ENCODE measurements at regions not wholly inside any gene's neighbourhood (a gene's known extent, or its start where the extent isn't known, plus 50 kb on each side); places are given as distances from the start of the nearest gene placed in this dataset.

DNA sequence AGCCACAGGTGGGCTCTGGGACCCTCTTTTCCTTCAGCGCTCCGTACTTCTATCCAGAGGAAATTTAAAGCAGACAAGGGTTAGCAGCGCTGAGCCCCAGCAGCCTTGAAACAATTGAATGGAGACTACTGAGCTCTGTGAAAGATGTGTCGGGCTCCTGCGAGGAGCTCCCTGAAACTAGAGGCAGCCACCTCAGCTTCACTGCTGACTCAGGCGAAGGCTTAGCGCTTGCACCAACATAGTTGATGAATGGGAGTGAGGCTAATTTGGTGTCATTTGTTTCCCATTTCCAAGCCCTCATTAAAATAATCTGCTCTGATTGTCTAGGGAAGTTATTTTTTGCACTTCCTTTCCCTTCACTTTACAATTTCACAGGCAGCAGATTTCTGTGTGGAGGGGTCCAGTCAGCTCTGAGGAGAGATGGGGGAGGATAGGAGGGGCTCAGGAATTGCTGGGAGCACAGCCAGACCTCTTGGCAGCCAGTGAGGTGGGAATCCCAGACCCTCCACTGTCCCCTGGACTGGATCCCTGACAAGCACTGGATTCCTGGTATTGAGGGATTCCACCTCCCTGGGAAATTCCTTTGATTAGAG lies 398.9 kb upstream of the PLXNA2 start:
- Histone ChIP-seq H3K18ac (ENCODE audit: low read length) (no peak overlapping the region), H3K36me3 (ENCODE audit: control insufficient read depth in 1 of 2, insufficient read depth in 2 of 2, low read length in 2 of 2) (no peaks in the 10 kb centered on the region), H3K27ac (ENCODE audit: low read depth, low read length) (no peak overlapping the region), H4K8ac (ENCODE audit: low read depth, low read length) (no peak overlapping the region), H3K4me3 (ENCODE audit: low read depth, low read length) (no peak overlapping the region), H3K79me2 (ENCODE audit: control insufficient read depth, insufficient read depth, low read length, poor library complexity) (no peaks in the 10 kb centered on the region), H3K9ac (ENCODE audit: low read length) (no peak overlapping the region), H3K23ac (ENCODE audit: low read length) (no peak overlapping the region), H2AFZ (ENCODE audit: insufficient read depth, low read length, poor library complexity) (no peak overlapping the region), H2BK5ac (ENCODE audit: low read depth, low read length, poor library complexity) (no peak overlapping the region), H3K79me1 (ENCODE audit: low read length) (no peaks in the 10 kb centered on the region), H3K9me3 (ENCODE audit: insufficient read depth, low read depth, low read length) (no peaks in the 10 kb centered on the region), H4K12ac (ENCODE audit: low read depth, low read length) (no peak overlapping the region), H2AK5ac (ENCODE audit: low read length) (no peak overlapping the region), H3K4me1 (ENCODE audit: control insufficient read depth in 1 of 2, insufficient read depth in 2 of 2, low read length in 2 of 2) (peaks cover 0 to 4% of the 10 kb centered on the region in 2 experiments), H3K27me3 (ENCODE audit: insufficient read depth, low read length) (no peaks in the 10 kb centered on the region), H2BK12ac (ENCODE audit: low read length) (no peak overlapping the region), H4K91ac (ENCODE audit: low read depth, low read length) (no peak overlapping the region), H3K4ac (ENCODE audit: low read depth, low read length) (no peak overlapping the region), H3K4me2 (ENCODE audit: low read length) (no peak overlapping the region), H3K14ac (ENCODE audit: low read length) (no peak overlapping the region), H2BK120ac (ENCODE audit: insufficient read depth, low read length, poor library complexity) (no peak overlapping the region)
- WGBS (ENCODE audit: extremely low coverage, insufficient coverage, insufficient read length), result no CpG with 5 or more reads among the region's 7 CpGs
- no peak for DNase-seq

DNA sequence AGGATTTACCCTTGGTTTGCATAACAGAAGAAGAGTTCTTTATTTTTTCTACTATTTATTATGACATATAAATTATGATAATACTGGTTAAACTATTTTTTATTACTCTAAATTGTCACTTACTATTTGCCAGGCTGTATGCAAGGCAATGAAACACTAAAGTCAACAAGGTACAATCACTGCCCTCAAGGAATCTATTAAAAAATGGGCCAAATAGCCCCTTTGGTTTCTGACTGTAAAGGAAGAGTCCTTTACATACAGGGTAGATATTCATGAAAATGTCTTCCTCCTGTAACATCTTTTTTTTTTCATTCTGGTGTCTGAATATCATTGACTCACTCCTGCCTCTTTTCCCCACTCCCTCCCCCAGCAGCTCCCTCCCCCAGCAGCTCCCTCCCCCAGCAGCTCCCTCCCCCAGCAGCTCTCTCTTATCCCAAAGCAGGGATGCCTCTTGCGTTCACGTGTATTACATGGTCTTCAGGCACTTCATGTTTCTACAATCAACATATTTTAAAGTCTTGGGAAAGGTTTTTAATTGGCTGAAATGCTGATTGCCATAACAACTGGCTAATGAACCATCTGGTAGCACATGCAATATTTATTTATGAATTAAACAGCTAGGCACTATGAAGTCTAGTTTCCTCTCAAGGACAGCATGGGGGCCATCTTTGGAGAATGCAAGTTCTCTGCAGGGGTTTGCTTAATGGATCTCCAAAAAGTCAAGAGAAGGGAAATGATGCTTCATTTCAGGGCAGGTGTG lies 400.4 kb upstream of the PLXNA2 start:
- H3K4me3 ChIP-seq (ENCODE audit: low read depth, low read length), result no peak overlapping the region
- no peak overlapping the region for H3K14ac ChIP-seq (ENCODE audit: low read length)
- H3K9me3 ChIP-seq (ENCODE audit: insufficient read depth, low read depth, low read length), result no peaks in the 10 kb centered on the region
- H3K9ac ChIP-seq (ENCODE audit: low read length), result no peak overlapping the region
- H3K4me1 ChIP-seq (ENCODE audit: control insufficient read depth in 1 of 2, insufficient read depth in 2 of 2, low read length in 2 of 2), result peaks cover 0 to 4% of the 10 kb centered on the region in 2 experiments
- no peak overlapping the region for H3K4ac ChIP-seq (ENCODE audit: low read depth, low read length)
- H2BK120ac ChIP-seq (ENCODE audit: insufficient read depth, low read length, poor library complexity), result no peak overlapping the region
- H4K8ac ChIP-seq (ENCODE audit: low read depth, low read length), result no peak overlapping the region
- no peak overlapping the region for H2AK5ac ChIP-seq (ENCODE audit: low read length)
- no peak overlapping the region for H2BK5ac ChIP-seq (ENCODE audit: low read depth, low read length, poor library complexity)
- DNase-seq, result no peak
- H3K23ac ChIP-seq (ENCODE audit: low read length), result no peak overlapping the region
- no peaks in the 10 kb centered on the region for H3K36me3 ChIP-seq (ENCODE audit: control insufficient read depth in 1 of 2, insufficient read depth in 2 of 2, low read length in 2 of 2)
- H4K91ac ChIP-seq (ENCODE audit: low read depth, low read length), result no peak overlapping the region
- WGBS (ENCODE audit: extremely low coverage, insufficient coverage, insufficient read length), result no CpG with 5 or more reads among the region's 2 CpGs
- no peak overlapping the region for H3K27ac ChIP-seq (ENCODE audit: low read depth, low read length)
- no peaks in the 10 kb centered on the region for H3K27me3 ChIP-seq (ENCODE audit: insufficient read depth, low read length)
- H3K18ac ChIP-seq (ENCODE audit: low read length), result no peak overlapping the region
- H3K79me1 ChIP-seq (ENCODE audit: low read length), result no peaks in the 10 kb centered on the region
- no peak overlapping the region for H2AFZ ChIP-seq (ENCODE audit: insufficient read depth, low read length, poor library complexity)
- H3K4me2 ChIP-seq (ENCODE audit: low read length), result no peak overlapping the region
- H3K79me2 ChIP-seq (ENCODE audit: control insufficient read depth, insufficient read depth, low read length, poor library complexity), result no peaks in the 10 kb centered on the region
- H2BK12ac ChIP-seq (ENCODE audit: low read length), result no peak overlapping the region
- H4K12ac ChIP-seq (ENCODE audit: low read depth, low read length), result no peak overlapping the region

DNA sequence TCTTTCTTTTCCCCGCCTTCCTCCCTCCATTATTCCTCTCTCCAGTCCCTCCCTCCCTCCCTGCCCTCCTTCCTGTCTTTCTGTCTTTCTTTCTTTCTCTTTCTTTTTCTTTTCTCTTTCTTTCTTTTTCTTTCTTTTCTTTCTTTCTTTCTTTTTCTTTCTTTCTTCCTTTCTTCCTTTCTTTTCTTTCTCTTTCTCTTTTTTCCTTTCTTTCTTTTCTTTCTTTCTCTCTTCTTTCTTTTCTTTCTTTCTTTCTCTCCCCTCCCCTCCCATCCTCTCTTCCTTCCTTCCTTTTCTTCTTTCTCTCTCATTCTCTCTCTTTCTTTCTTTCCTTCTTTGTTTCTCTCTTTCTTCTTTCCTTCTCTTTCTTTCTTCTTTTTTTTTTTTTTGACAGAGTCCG lies 402.2 kb upstream of the PLXNA2 start:
- no peaks in the 10 kb centered on the region for H3K36me3 ChIP-seq (ENCODE audit: control insufficient read depth in 1 of 2, insufficient read depth in 2 of 2, low read length in 2 of 2)
- H2AFZ ChIP-seq (ENCODE audit: insufficient read depth, low read length, poor library complexity), result no peak overlapping the region
- no peak overlapping the region for H3K9ac ChIP-seq (ENCODE audit: low read length)
- H2BK5ac ChIP-seq (ENCODE audit: low read depth, low read length, poor library complexity), result no peak overlapping the region
- H3K4me1 ChIP-seq (ENCODE audit: control insufficient read depth in 1 of 2, insufficient read depth in 2 of 2, low read length in 2 of 2), result peaks cover 0 to 4% of the 10 kb centered on the region in 2 experiments
- no peak overlapping the region for H3K27ac ChIP-seq (ENCODE audit: low read depth, low read length)
- no peak overlapping the region for H2BK120ac ChIP-seq (ENCODE audit: insufficient read depth, low read length, poor library complexity)
- no peak overlapping the region for H3K4ac ChIP-seq (ENCODE audit: low read depth, low read length)
- no peak overlapping the region for H3K14ac ChIP-seq (ENCODE audit: low read length)
- no peak overlapping the region for H3K4me3 ChIP-seq (ENCODE audit: low read depth, low read length)
- no peak overlapping the region for H4K8ac ChIP-seq (ENCODE audit: low read depth, low read length)
- no peak overlapping the region for H3K23ac ChIP-seq (ENCODE audit: low read length)
- no peak overlapping the region for H4K12ac ChIP-seq (ENCODE audit: low read depth, low read length)
- H2BK12ac ChIP-seq (ENCODE audit: low read length), result no peak overlapping the region
- H3K79me2 ChIP-seq (ENCODE audit: control insufficient read depth, insufficient read depth, low read length, poor library complexity), result no peaks in the 10 kb centered on the region
- DNase-seq, result no peak
- H4K91ac ChIP-seq (ENCODE audit: low read depth, low read length), result no peak overlapping the region
- H3K4me2 ChIP-seq (ENCODE audit: low read length), result no peak overlapping the region
- H3K79me1 ChIP-seq (ENCODE audit: low read length), result no peaks in the 10 kb centered on the region
- H3K9me3 ChIP-seq (ENCODE audit: insufficient read depth, low read depth, low read length), result no peaks in the 10 kb centered on the region
- no CpG with 5 or more reads among the region's 2 CpGs for WGBS (ENCODE audit: extremely low coverage, insufficient coverage, insufficient read length)
- H2AK5ac ChIP-seq (ENCODE audit: low read length), result no peak overlapping the region
- no peaks in the 10 kb centered on the region for H3K27me3 ChIP-seq (ENCODE audit: insufficient read depth, low read length)
- no peak overlapping the region for H3K18ac ChIP-seq (ENCODE audit: low read length)

DNA sequence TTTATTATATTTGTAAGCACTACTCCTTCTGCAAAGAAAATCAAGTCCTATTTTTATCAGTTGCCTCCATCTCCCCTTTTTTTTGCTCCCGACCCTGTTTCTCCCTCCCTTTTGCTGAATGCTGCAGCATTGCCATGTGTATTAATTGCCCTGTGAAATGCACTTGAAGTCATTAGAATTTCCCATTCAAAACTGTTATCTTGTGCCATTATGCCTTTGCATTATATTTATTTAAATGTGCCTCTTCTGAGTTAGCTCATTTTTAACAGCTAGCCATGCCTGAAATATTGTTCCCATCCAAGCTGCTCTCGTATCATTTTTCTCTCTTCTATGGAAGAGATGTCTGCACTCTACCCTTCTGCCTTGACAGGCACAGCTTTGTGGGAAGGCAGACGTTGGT lies 404.0 kb upstream of the PLXNA2 start:
- DNase-seq, result no peak
- Histone ChIP-seq H3K79me1 (ENCODE audit: low read length) (peaks cover 3% of the 10 kb centered on the region), H2AFZ (ENCODE audit: insufficient read depth, low read length, poor library complexity) (no peak overlapping the region), H3K4me3 (ENCODE audit: low read depth, low read length) (no peak overlapping the region), H3K18ac (ENCODE audit: low read length) (no peak overlapping the region), H3K36me3 (ENCODE audit: control insufficient read depth in 1 of 2, insufficient read depth in 2 of 2, low read length in 2 of 2) (no peaks in the 10 kb centered on the region), H2BK120ac (ENCODE audit: insufficient read depth, low read length, poor library complexity) (no peak overlapping the region), H3K9me3 (ENCODE audit: insufficient read depth, low read depth, low read length) (no peaks in the 10 kb centered on the region), H2BK12ac (ENCODE audit: low read length) (no peak overlapping the region), H4K91ac (ENCODE audit: low read depth, low read length) (no peak overlapping the region), H4K8ac (ENCODE audit: low read depth, low read length) (no peak overlapping the region), H3K4me2 (ENCODE audit: low read length) (no peak overlapping the region), H3K14ac (ENCODE audit: low read length) (no peak overlapping the region), H3K4ac (ENCODE audit: low read depth, low read length) (no peak overlapping the region), H3K23ac (ENCODE audit: low read length) (no peak overlapping the region), H2BK5ac (ENCODE audit: low read depth, low read length, poor library complexity) (no peak overlapping the region), H2AK5ac (ENCODE audit: low read length) (no peak overlapping the region), H4K12ac (ENCODE audit: low read depth, low read length) (no peak overlapping the region), H3K27me3 (ENCODE audit: insufficient read depth, low read length) (no peaks in the 10 kb centered on the region), H3K79me2 (ENCODE audit: control insufficient read depth, insufficient read depth, low read length, poor library complexity) (no peaks in the 10 kb centered on the region), H3K9ac (ENCODE audit: low read length) (no peak overlapping the region), H3K27ac (ENCODE audit: low read depth, low read length) (no peak overlapping the region), H3K4me1 (ENCODE audit: control insufficient read depth in 1 of 2, insufficient read depth in 2 of 2, low read length in 2 of 2) (peaks cover 3 to 5% of the 10 kb centered on the region in 2 experiments)
- no CpG with 5 or more reads among the region's 3 CpGs for WGBS (ENCODE audit: extremely low coverage, insufficient coverage, insufficient read length)
